Glomerular visceral epithelial cell (primary cell): ENCODE measurements at regions not wholly inside any gene's neighbourhood (a gene's known extent, or its start where the extent isn't known, plus 50 kb on each side); places are given as distances from the start of the nearest gene placed in this dataset.
"Not testable (repeated sequence)": the region's sequence is repeated elsewhere in the genome, so short reads cannot be mapped to it uniquely, and the experiment has no call there.

Source experiments
- DNase-seq: peaks from one replicate; pipeline ENCODE4 v3.0.0-alpha.2; 2016; ENCODE audit errors: extremely low spot score

DNA sequence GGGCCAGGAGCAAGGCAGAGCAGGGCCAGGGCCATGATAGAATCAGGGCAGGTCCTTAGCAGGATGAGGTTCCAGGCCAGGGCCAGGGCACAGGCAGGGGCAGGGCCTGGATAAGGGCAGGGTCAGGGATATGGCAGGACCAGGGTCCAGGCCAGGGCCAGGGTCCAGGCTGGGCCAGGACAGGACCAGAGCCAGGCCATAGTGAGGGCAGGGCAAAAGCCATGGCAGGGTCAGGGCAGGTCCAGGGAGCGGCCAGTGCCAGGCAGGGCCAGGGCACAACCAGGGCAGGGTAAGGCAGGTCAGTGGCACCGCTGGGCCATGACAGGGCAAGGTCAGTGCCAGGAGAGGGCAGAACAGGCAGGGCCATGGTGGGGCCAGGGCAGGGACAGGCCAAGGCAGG is 152.2 kb downstream of the LIPI start:
- DNase-seq = no peak

DNA sequence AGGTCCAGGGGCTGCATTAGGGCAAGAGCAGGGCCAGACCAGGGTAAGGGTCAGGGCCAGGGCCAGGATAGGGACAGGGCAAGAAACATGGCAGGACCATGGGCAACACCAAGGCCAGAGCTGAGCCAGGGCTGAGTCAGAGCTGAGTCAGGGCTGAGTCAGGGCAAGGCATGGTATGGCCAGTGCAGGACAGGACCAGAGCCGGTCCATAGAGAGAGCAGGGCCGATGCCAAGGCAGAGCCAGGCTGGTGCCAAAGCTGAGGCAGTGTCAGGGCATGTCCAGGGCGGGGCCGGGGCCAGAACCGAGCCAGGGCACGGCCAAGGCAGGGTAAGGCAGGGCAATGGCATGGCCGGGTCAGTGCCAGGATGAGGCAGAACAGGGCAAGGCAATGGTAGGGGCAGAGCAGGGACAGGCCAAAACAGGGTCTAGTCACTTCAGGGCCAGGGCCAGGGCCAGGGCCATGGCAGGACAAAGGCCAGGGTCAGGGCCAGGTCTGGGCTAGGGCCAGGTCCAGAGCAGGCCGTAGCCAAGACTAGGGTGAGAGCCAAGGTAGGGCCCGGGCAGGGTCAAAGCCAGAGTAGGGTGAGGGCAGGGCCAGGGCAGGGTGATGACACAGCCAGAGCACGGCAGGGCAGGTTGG is 152.8 kb downstream of the LIPI start:
- DNase-seq = peak; percentile 23

DNA sequence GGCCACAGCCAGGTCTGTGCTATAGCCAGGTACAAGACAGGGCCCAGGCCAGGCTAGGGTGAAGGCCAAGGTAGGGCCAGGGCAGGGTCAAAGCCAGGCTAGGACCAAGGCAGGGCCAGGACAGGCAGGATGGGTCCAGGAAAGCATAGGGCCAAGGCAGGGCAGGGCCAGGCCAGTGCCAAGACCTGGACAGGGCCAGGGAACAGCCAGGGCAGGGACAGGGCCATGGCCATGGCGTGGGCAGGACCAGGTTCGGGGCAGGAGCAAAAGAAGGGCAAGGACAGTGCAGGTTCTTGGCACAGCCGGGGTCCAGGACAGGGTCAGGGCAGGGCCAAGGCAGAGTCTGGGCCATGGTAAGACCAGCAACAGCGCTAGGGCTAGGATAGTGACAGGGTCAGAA is 153.4 kb downstream of the LIPI start:
- no peak for DNase-seq

DNA sequence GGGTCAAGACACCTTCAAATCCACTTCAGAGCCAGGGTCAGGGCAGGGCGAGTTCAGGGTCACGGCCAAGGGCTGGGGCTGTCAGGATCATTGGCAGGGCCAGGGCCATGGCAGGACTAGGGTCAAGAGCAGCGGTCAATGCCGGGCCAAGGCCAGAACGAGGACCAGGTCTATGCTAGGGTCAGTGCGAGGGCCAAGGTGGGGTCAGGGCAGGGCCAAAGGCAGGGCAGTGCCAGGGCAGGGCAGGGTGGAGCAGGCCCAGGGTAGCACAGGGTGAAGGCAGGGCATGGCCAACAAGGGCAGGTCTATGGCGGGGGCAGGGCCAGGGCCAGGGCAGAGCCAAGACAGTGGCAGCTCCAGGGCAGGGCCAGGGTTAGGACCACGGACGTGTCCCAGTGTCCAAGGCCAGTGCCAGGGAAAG is 154.0 kb downstream of the LIPI start:
- DNase-seq = no peak

DNA sequence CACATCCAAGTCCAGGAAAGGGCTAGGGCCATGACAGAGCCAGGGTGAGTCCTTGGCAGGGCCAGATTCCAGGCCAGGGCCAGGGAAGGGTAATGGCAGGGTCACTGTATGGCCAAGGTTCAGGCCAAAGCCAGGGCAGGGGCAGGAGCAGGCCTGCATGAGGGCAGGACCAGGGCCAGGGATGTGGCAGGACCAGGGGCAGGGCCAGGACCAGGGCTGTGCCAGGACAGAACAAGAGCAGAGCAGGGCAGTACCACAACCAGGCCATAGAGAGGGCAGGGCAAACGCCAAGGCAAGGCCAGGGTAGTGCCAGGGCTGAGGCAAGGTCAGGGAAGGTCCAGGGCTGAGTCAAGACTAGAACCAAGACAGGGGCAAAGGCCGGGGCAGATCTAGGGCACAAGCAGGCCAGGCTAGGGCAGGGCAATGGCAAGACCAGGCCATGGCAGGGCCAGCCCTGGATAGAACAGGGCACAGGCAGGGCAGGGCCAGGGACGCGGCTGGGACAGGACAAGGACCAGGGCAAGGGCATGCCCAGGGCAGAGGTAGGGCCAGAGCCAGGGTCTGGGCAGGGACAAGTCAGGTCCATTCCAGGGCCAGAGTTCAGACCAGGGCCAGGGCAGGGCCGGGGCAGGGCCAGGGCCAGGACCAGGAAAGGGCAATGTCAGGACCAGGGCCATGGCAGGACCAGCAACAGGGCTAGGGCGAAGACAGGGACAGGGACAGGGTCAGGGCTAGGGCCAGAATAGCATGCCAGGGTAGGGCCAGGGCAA is 154.8 kb downstream of the LIPI start:
- not testable (repeated sequence) for DNase-seq

DNA sequence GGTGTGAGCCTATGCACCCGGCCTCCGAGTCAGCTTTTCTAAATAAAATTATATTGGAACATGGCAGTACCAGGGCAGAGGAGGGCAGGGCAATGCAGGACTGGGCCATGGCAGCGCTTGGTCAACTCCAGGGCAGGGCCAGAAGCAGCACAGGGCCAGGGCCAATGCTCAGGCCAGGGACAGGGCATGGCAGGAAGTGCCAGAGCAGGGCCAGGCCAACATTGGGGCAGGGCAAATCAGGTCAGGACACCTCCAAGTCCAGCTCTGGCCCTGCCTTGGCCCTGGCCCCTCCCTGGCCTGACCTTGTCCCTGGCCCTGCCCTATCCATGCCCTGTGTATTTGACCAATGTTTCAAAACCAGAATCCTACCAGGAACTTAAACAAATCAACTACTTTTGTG is 156.1 kb downstream of the LIPI start:
- no peak for DNase-seq

DNA sequence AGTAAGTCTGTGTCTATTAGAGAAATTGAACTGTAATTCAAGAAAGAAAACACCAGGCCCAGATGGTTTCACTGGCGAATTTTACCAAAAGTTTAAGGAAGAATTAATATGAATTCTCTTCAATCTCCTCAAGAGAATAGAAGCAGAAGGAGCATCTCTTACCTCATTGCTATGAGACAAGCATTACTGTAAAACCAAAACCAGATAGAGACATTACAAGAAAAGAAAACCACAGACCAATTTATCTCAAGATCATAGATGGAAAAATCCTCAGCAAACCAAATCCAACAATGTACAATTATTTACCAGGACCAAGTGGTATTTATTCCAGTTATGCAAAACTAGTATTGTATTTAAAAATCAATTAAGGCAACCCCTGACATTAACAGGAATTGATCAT is 160.6 kb downstream of the LIPI start:
- no peak for DNase-seq

DNA sequence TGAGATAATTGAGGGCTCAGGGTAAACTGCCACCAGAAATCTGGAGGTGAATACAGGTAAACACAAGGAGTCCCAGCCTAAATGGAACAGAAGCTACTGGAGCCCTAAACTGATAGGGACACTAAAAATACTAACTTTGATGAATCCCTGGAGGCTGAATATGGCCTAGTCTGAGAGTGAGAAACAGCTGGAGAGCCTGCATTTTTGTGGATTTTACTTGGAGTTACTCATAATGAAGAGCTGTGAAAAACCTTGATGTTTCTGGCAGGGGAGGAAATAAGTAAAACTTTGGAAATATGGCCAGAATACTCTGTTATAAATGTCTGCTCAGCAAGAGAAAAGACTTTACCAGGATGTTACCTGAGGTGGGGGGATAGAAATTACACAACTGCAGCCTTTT is 164.4 kb downstream of the LIPI start:
- DNase-seq = no peak

DNA sequence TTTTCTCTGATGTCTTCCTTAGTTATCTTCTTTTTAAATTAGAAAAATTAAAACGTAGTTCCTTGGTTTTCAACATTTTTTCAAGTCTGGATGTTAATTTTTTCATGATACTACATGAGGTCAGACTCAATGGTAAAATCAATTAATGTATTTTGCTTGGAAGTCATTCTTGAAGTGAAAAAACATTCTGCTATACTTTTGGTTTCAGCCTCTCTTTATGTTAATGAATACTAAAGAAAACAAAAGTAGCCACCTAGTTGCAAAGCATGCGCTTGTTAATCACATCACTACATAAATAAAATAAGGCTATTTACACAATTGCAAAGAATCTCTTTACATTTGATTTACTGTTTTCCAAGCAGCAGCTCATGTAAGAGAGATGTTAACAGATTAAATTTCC is 170.4 kb downstream of the LIPI start:
- DNase-seq = no peak

DNA sequence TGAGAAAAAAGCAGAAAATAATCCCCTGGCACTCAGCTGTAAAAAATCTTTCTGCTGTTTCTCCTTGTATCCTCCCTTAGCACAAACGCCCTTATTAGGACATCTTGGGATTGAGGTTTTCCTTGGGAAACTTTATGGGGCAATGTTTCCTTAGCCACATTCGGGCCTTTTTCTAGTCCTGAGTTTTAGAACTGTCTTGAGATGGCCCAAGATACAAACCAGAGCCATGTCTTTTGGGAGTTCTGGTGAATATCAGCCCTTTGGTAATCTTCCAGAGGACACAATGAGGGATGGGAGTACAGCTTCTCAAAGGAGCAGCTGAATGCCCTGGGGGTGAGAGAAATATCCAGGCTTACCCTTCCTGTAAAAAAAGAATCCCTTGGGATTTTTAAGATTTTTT is 182.1 kb downstream of the LIPI start:
- DNase-seq = not testable (repeated sequence)

DNA sequence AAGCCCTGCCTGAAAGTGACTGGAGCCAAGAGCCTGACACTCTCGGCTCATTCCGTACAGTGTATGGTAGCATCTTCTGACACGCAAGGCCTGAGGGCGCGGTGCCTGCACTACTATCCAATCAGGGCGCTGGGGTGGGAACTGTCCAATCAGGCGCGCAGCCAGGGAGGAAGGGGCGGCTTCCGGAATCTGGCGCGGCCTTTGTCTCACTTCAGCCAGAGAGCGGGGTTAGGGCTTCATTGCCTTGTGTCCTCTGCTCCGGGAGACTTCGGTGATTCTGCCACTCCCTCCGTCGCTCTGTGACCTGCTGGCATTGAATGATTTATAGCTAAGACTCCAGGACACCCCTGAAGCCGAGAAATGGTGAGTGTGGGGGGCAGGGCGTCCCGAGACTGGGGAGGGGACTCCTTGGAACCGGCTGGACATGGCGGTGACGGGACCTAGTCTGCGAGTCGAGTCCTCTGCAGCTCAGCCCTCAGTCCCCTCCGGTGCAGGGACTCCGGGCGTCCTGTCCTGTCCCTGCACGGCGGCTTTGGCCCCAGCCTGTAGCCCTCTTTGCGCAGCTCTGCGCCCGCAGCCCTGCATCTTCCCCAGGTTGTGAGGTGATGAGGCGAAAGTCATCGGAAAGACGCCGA is 183.4 kb downstream of the LIPI start:
- peak; percentile 91 for DNase-seq

DNA sequence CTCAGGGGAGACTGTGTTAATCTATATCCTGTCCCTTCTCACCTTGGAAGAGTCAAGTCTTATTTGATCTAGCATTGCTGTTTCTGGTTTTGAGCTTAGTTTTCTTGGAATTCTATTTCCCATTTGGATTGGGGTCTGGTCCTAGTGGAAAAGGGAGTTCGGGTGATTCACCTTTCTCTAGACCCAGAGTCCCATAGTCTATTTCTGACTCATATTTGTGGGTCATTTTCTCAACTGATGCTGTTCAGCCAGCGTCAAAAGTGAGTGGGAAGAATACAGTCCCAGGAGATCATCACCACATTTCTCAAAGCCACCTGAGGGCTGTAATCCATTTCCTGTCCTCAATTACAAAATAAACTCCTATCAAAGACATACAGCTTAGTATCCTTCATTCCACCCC is 190.6 kb downstream of the LIPI start:
- not testable (repeated sequence) for DNase-seq

DNA sequence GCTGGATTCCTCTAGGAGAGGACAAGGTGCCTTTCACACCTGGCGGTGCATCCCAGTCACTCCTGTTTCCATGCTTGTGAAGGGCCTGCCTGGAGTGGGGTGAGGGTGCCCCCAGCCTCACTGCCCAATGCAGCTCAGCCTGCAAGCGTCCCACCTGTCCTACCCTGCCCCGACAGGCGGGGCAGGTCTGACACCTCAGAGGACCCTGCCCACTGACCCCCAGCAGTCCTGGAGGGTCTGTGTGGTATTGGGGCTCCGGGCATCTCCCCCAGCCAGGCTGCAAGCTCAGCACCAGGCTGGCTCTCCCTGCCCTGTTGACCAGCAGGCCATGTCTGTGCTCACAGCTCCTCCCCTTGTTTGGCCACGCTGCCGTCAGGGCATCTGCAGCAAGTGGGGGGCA is 194.9 kb downstream of the LIPI start:
- not testable (repeated sequence) for DNase-seq

DNA sequence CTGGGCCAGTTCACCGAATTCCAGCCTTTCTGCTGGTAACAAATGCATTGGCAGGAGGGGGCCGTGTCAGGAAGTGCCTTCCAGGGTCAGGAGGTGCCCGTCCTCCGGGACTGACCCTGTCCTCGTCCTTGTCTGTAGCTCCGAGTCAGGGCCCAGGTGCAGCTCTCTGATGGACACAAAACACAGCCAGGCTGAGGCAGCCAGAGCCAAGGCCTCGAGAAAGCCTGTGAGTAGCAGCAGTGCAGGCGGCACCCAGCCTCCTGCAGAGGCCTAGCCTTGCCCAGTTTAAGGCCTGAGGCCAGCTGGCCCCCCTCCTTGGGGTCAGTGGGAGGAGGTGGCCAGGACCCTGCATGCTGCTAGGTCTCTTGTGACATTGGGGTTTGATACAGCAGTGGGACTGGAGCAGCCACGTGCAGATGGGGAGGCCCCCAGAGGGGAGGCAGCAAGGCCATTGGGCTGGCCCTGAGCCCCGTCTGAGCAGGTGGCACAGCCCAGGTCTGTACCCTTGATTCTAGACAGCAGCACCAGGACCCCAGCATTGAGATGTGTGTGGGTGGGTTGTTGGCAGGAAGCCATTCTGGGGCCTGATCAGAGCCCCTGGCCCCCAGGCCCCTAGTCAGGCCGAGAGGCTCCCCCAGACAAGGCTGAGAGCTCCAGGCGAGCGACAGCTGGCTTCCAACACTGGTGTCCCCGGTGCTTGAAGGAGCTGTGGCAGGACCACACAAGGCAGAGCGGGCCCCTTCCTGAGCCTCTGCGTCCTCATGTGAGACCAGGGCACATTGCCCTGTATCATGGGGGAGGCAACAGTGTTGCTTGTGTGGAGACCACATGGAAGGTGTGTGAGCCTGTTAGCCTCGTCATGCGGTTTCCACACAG is 196.9 kb downstream of the LIPI start:
- not testable (repeated sequence) for DNase-seq

DNA sequence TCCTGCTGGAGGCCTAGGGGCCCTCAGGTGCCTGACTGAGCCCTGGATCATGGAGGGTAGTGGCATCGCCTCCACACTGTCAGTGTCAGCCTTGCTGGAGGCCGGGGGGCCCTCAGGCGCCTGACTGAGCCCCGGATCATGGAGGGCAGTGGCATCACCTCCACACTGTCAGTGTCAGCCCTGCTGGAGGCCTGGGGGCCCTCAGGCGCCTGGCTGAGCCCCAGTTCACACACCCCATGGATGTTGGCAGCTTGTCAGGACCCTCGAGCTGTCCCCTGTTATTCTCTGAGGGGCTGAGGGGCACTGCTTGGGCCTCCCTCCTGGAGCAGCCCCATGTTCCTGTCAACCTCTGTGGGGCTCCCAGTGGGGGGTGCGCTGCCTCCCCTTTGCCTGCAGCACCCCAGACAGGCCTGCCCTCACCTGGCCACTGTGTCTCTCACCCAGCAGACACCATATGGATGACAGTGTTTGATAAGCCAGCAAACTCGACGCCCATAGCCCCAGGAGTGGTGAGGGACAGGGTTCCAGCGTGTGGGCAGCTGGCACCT is 197.6 kb downstream of the LIPI start:
- DNase-seq = no peak

DNA sequence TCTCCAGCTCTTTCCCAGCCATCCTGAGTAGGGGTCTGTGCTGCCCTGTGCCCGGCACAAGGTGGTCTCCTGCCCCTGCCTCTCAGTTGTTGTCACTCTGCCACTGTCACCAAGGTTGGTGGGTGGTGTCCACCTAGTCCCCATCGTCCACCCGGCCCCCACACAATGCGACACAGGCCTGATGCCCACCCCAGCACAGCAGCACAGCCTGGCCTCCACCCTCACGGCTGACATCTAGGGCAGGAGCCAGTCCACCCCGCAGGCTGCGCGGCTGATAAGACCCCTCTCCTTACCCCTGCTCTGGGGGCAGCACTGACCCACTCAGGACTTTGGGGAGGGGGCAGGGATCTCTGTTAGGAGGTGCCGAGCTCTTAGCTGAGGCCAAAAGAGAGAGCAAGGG is 198.3 kb downstream of the LIPI start:
- no peak for DNase-seq

DNA sequence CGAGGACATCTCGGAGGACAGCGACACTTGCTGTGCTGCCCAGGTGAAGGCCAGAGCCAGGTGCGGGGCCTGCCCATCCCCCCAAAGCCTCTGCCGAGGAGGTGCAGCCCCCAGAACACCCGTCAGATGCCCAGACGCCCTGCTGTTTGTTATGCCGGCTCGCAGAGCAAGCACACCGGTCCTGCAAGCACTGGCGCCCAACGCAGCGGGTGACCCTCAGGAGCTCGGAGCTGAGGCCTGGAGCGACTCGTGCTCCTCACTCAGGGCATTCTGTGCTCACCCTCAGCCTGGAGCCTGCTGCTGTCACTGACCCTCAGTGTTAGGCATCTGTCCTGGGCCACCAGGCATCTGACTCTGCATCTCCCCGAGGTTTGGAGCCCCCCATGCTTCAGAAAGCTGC is 199.0 kb downstream of the LIPI start:
- DNase-seq = not testable (repeated sequence)

DNA sequence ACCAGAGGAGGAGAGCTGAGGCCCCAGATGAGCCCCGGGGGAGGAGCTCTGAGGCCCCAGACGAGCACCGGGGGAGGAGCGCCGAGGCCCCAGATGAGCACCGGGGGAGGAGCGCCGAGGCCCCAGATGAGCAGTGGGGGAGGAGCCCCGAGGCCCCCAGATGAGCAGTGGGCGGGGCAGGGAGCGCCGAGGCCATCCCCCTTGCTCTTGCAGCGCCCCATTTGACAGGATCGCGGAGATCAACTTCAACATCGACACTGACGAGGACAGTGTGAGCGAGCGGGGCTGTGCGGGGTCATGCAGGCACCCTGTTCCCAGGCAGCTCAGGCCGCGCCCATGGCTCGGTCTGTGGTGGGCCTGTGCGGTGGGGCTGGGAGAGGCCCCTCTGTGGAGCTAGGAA is 199.6 kb downstream of the LIPI start:
- not testable (repeated sequence) for DNase-seq

DNA sequence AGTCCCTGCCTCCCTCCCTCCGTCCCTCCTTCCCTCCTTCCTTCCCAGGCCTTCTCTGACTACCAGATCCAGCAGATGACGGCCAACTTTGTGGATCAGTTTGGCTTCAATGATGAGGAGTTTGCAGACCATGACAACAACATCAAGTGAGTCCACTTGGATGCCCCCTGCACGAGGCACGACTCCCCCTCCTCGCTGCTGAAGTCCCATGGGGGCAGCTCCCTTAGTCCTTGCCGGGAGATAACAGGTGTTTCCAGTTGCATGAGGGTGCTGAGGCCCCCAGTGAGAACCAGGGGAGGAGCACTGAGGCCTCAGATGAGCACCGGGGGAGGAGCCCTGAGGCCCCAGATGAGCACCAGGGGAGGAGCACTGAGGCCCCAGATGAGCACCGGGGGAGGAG is 200.0 kb downstream of the LIPI start:
- DNase-seq = no peak

DNA sequence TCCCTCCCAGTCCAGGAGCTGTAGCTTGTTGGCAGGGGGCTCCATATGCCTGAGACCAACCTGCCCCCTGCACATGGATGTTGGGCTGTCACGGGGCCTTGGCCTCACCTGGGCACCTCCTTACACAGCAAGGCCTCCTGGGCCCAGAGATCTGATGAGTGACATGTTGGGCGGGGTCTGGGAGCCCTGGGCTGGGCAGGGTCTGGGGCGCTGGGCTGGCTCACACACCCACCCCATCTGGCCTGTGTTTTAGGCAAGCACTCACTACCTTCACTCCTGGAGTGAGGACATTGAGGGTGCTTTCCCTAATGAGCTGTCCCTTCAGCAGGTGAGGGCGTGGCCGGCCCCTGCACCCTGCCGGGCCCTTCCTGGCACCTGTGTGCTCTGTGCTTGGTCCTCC is 200.8 kb downstream of the LIPI start:
- not testable (repeated sequence) for DNase-seq

DNA sequence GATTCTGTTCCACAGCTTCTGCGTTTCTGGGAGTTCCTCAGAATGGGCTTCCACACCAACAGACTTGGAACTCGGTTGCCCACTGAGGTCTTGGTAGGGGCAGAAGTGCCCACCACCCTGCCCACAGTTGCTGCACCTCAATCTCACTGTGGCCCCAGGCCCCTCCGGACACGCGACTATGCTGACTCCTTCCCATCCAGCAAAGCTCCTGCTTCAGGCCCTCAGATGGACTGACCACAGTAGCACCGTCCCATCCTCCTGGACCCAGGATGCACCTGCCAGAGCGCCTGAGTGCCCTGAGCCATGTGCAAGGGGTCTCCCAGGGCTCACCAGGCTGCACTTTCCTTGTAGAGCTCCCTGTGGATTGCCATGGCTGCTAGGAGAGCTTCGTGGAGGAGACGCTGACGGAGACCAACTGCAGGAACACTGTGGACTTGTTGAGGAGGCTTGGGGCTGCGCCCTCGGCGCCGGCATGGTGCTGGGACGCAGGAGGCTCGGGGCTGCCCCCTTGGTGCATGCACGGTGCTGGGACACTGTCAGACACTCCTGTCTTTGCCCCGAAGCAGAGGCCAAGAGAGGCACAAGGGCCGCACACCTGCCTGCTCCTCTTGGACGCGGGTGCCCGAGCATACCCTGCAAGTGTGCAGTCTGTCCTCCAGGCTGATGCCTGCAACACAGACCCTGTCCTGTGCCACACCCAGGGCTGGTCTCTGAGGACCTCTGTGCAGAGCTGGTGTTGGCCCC is 201.3 kb downstream of the LIPI start:
- not testable (repeated sequence) for DNase-seq
